ENCODE measurements at regions not wholly inside any gene's neighbourhood (a gene's known extent, or its start where the extent isn't known, plus 50 kb on each side); places are given as distances from the start of the nearest gene placed in this dataset.

- TF ChIP-seq, protein P1, sequence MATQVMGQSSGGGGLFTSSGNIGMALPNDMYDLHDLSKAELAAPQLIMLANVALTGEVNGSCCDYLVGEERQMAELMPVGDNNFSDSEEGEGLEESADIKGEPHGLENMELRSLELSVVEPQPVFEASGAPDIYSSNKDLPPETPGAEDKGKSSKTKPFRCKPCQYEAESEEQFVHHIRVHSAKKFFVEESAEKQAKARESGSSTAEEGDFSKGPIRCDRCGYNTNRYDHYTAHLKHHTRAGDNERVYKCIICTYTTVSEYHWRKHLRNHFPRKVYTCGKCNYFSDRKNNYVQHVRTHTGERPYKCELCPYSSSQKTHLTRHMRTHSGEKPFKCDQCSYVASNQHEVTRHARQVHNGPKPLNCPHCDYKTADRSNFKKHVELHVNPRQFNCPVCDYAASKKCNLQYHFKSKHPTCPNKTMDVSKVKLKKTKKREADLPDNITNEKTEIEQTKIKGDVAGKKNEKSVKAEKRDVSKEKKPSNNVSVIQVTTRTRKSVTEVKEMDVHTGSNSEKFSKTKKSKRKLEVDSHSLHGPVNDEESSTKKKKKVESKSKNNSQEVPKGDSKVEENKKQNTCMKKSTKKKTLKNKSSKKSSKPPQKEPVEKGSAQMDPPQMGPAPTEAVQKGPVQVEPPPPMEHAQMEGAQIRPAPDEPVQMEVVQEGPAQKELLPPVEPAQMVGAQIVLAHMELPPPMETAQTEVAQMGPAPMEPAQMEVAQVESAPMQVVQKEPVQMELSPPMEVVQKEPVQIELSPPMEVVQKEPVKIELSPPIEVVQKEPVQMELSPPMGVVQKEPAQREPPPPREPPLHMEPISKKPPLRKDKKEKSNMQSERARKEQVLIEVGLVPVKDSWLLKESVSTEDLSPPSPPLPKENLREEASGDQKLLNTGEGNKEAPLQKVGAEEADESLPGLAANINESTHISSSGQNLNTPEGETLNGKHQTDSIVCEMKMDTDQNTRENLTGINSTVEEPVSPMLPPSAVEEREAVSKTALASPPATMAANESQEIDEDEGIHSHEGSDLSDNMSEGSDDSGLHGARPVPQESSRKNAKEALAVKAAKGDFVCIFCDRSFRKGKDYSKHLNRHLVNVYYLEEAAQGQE (IDR thresholded peaks at IDR 0.05; ENCODE audit: unreplicated experiment), result no peak
- TF ChIP-seq EZH2 (IDR thresholded peaks at IDR 0.05; ENCODE audit: low read depth, unreplicated experiment), result no peak
- TF ChIP-seq JUNB (IDR thresholded peaks at IDR 0.05; ENCODE audit: unreplicated experiment), result no peak
- no peak for TF ChIP-seq EZH2phosphoT487 (IDR thresholded peaks at IDR 0.05; ENCODE audit: unreplicated experiment)
- TF ChIP-seq, protein P2, sequence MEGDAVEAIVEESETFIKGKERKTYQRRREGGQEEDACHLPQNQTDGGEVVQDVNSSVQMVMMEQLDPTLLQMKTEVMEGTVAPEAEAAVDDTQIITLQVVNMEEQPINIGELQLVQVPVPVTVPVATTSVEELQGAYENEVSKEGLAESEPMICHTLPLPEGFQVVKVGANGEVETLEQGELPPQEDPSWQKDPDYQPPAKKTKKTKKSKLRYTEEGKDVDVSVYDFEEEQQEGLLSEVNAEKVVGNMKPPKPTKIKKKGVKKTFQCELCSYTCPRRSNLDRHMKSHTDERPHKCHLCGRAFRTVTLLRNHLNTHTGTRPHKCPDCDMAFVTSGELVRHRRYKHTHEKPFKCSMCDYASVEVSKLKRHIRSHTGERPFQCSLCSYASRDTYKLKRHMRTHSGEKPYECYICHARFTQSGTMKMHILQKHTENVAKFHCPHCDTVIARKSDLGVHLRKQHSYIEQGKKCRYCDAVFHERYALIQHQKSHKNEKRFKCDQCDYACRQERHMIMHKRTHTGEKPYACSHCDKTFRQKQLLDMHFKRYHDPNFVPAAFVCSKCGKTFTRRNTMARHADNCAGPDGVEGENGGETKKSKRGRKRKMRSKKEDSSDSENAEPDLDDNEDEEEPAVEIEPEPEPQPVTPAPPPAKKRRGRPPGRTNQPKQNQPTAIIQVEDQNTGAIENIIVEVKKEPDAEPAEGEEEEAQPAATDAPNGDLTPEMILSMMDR (conservative IDR thresholded peaks at IDR 0.05; ENCODE audit: low read depth in 2 of 2), result no peak
- no peak for TF ChIP-seq CREB1 (CRISPR knock-in tag; IDR thresholded peaks at IDR 0.05; ENCODE audit: low read depth)
- no peak for TF ChIP-seq POLR2AphosphoS5 (IDR thresholded peaks at IDR 0.05; ENCODE audit: low read depth)
Measured at GRCh38 chr2:133710613-133711012, 142.3 kb upstream of the NCKAP5 start (continued).

GRCh38 chr2:133711201-133711600 is 142.9 kb upstream of the NCKAP5 start:
- H3K4me2 ChIP-seq, result no peak overlapping the region
- Mint-ChIP-seq H3K36me3 (ENCODE audit: low read depth) (peaks cover 4% of the 10 kb centered on the region; the same call in 2 of the 3 replicates), H3K4me1 (peaks cover 13% of the 10 kb centered on the region), H3K27ac (no peak overlapping the region), H3K4me3 (no peak overlapping the region), H3K9me3 (peaks cover 5% of the 10 kb centered on the region), H3K27me3 (ENCODE audit: insufficient read depth, low read depth, poor library complexity) (peaks cover 4% of the 10 kb centered on the region)
- H3K4me1 ChIP-seq (ENCODE audit: insufficient read depth), result no peaks in the 10 kb centered on the region
- no peaks in the 10 kb centered on the region; the same call in 1 of the 2 replicates for H3K36me3 ChIP-seq (ENCODE audit: insufficient read depth)
- DNase-seq (ENCODE audit: low spot score), result peak; percentile 7
- peaks cover 17% of the 10 kb centered on the region; the same call in 1 of the 2 replicates for H3K9me2 ChIP-seq (ENCODE audit: insufficient read depth)
- no peaks in the 10 kb centered on the region for H3F3A ChIP-seq (replicated peaks; ENCODE audit: low read depth)
- H3K27me3 ChIP-seq (ENCODE audit: insufficient read depth), result no peaks in the 10 kb centered on the region
- peak; percentile 32; the same call in 1 of the 3 replicates for ATAC-seq
- no peaks in the 10 kb centered on the region for H4K20me1 ChIP-seq (replicated peaks; ENCODE audit: insufficient read depth)
- H3K4me3 ChIP-seq, result no peak overlapping the region
- H2AFZ ChIP-seq, result no peak overlapping the region
- H3K27ac ChIP-seq (ENCODE audit: low read depth), result no peak overlapping the region
- H3K79me2 ChIP-seq (replicated peaks; ENCODE audit: insufficient read depth), result no peaks in the 10 kb centered on the region
- TF ChIP-seq, protein P2 (conservative IDR thresholded peaks at IDR 0.05; ENCODE audit: low read depth in 2 of 2), result no peak
- TF ChIP-seq POLR2AphosphoS5 (IDR thresholded peaks at IDR 0.05; ENCODE audit: low read depth) (no peak), ETS1 (IDR thresholded peaks at IDR 0.05) (no peak), JUNB (IDR thresholded peaks at IDR 0.05; ENCODE audit: unreplicated experiment) (no peak), STAT1 (IDR thresholded peaks at IDR 0.05; ENCODE audit: unreplicated experiment) (no peak)
- TF ChIP-seq, protein P3, sequence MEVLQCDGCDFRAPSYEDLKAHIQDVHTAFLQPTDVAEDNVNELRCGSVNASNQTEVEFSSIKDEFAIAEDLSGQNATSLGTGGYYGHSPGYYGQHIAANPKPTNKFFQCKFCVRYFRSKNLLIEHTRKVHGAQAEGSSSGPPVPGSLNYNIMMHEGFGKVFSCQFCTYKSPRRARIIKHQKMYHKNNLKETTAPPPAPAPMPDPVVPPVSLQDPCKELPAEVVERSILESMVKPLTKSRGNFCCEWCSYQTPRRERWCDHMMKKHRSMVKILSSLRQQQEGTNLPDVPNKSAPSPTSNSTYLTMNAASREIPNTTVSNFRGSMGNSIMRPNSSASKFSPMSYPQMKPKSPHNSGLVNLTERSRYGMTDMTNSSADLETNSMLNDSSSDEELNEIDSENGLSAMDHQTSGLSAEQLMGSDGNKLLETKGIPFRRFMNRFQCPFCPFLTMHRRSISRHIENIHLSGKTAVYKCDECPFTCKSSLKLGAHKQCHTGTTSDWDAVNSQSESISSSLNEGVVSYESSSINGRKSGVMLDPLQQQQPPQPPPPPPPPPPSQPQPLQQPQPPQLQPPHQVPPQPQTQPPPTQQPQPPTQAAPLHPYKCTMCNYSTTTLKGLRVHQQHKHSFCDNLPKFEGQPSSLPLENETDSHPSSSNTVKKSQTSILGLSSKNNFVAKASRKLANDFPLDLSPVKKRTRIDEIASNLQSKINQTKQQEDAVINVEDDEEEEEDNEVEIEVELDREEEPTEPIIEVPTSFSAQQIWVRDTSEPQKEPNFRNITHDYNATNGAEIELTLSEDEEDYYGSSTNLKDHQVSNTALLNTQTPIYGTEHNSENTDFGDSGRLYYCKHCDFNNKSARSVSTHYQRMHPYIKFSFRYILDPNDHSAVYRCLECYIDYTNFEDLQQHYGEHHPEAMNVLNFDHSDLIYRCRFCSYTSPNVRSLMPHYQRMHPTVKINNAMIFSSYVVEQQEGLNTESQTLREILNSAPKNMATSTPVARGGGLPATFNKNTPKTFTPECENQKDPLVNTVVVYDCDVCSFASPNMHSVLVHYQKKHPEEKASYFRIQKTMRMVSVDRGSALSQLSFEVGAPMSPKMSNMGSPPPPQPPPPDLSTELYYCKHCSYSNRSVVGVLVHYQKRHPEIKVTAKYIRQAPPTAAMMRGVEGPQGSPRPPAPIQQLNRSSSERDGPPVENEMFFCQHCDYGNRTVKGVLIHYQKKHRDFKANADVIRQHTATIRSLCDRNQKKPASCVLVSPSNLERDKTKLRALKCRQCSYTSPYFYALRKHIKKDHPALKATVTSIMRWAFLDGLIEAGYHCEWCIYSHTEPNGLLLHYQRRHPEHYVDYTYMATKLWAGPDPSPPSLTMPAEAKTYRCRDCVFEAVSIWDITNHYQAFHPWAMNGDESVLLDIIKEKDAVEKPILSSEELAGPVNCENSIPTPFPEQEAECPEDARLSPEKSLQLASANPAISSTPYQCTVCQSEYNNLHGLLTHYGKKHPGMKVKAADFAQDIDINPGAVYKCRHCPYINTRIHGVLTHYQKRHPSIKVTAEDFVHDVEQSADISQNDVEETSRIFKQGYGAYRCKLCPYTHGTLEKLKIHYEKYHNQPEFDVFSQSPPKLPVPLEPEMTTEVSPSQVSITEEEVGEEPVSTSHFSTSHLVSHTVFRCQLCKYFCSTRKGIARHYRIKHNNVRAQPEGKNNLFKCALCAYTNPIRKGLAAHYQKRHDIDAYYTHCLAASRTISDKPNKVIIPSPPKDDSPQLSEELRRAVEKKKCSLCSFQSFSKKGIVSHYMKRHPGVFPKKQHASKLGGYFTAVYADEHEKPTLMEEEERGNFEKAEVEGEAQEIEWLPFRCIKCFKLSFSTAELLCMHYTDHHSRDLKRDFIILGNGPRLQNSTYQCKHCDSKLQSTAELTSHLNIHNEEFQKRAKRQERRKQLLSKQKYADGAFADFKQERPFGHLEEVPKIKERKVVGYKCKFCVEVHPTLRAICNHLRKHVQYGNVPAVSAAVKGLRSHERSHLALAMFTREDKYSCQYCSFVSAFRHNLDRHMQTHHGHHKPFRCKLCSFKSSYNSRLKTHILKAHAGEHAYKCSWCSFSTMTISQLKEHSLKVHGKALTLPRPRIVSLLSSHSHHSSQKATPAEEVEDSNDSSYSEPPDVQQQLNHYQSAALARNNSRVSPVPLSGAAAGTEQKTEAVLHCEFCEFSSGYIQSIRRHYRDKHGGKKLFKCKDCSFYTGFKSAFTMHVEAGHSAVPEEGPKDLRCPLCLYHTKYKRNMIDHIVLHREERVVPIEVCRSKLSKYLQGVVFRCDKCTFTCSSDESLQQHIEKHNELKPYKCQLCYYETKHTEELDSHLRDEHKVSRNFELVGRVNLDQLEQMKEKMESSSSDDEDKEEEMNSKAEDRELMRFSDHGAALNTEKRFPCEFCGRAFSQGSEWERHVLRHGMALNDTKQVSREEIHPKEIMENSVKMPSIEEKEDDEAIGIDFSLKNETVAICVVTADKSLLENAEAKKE (CRISPR knock-in tag; IDR thresholded peaks at IDR 0.05), result no peak

Data from GM23338 (cell line).